Naive thymus-derived CD8-positive, alpha-beta T cell (primary cell): ENCODE measurements at regions not wholly inside any gene's neighbourhood (a gene's known extent, or its start where the extent isn't known, plus 50 kb on each side); places are given as distances from the start of the nearest gene placed in this dataset.

ENCODE experiments used
- ATAC-seq, 2 donors: fragments of 150-1000 bp; cut with Tn5 transposase in 1 of 2; sonication (Bioruptor Pico), chemical (Tn5 transposase) in 1 of 2; 1 replicate in 1 of 2; 2 replicates in 1 of 2; pipeline ENCODE4 v1.10.0; 2021; ENCODE audit warnings: mild to moderate bottlenecking in 2 of 2, moderate library complexity in 2 of 2
- POLR2A ChIA-PET: fragments of 350-600 bp; sonication (Branson Sonifier 250); formaldehyde crosslinking; loops from one replicate; lab custom pipeline; 2021; ENCODE audit warnings: antibody characterized with exemption; lab: Charles Lee
- DNase-seq, 10 donors: peaks; one replicate each; pipeline versions ENCODE4 v3.0.0 to v3.0.0-alpha.2; 2020 to 2022
- H3K27ac Mint-ChIP-seq, 10 donors: one replicate each; pipeline ENCODE4 v1.8.0; 2020 to 2022; ENCODE audit warnings: mild to moderate bottlenecking in 10 of 10, mixed read lengths in 10 of 10, moderate library complexity in 4 of 10, inconsistent platforms in 1 of 10
- H3K27me3 Mint-ChIP-seq, 5 donors: one replicate each; pipeline ENCODE4 v1.8.0; 2021 to 2022; ENCODE audit warnings: mixed read lengths in 5 of 5
- H3K36me3 Mint-ChIP-seq, 3 donors: one replicate each; pipeline ENCODE4 v1.8.0; 2020 to 2022; ENCODE audit warnings: mixed read lengths in 3 of 3, mild to moderate bottlenecking in 2 of 3, inconsistent platforms in 1 of 3
- H3K4me1 Mint-ChIP-seq, 4 donors: one replicate each; pipeline ENCODE4 v1.8.0; 2021 to 2022; ENCODE audit warnings: mixed read lengths in 4 of 4
- H3K4me3 Mint-ChIP-seq, 10 donors: one replicate each; pipeline ENCODE4 v1.8.0; 2020 to 2022; ENCODE audit warnings: mild to moderate bottlenecking in 10 of 10, mixed read lengths in 10 of 10, moderate library complexity in 6 of 10, inconsistent platforms in 1 of 10
- H3K9me3 Mint-ChIP-seq, 9 donors: one replicate each; pipeline ENCODE4 v1.8.0; 2020 to 2022; ENCODE audit warnings: mixed read lengths in 9 of 9, mild to moderate bottlenecking in 3 of 9, inconsistent platforms in 1 of 9, moderate library complexity in 1 of 9

DNA sequence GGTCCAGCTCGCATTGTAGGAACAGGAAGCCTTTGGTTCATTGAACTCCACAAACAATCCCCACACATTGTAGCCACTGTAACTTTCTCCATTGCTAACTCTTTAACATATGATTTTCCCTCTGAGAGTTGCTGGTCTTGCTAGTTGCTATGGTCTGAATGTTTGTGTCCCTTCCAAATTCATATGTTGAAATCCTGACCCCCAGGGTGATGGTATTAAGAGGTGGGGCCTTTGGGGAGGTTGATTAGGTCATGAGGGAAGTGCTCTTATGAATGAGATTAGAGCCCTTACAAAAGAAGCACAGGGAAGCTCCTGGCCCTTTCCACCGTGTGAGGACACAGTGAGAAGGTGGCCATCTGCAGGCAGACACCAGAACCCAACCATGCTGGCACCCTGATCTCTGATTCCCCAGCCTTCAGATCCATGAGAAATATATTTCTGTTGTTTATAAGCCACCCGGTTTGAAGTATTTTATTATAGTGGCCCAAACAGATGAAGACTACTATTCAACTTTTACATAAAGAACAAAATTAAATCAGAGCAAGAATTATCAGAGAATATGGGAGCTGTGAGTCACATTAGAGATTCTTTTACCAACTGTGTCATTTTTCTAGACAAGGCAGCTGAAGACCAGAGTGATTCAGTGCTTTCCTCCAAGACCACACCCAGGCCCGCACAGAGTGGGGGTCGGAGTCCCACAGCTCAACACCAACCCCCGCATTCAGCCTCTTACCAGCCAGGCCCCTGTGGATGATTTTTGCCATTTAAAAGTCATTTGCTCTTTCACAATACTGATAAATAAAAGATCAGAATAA lies 143.0 kb downstream of the SAMD5 start:
- peaks cover 0 to 3% (median 0%) of the 10 kb centered on the region in 9 donors for H3K9me3 Mint-ChIP-seq
- no peaks in the 10 kb centered on the region for H3K4me1 Mint-ChIP-seq

DNA sequence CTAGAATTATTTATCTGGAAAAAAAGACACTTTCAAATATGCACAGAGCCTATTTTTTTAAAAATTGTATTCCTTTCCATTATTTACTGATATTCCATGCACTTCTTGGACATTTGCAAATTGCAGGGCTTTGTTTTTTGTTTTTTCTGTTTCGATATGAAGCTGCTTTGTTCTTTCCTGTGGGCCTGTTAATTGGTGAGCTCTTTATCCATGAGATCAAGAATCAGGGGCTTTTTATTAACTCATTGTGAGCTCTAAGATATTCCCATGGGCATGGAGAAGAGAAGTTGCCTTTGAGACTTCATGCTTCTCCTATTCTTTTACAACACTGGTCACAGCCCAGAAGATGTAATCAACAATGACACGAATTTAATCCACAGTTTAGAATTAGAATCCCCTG lies 145.1 kb downstream of the SAMD5 start:
- Mint-ChIP-seq H3K4me1 (no peaks in the 10 kb centered on the region), H3K9me3 (peaks cover 0 to 3% (median 0%) of the 10 kb centered on the region in 9 donors), H3K27ac (no peak overlapping the region), H3K4me3 (no peak overlapping the region), H3K36me3 (no peaks in the 10 kb centered on the region), H3K27me3 (peaks cover 0 to 21% (median 2%) of the 10 kb centered on the region in 5 donors)
- DNase-seq = no peak
- POLR2A ChIA-PET = no interaction called here
- no peak for ATAC-seq

More for the DNA sequence above, 143.0 kb downstream of the SAMD5 start:
- ATAC-seq (no peak), DNase-seq (no peak)
- POLR2A ChIA-PET = no interaction called here
- Mint-ChIP-seq H3K36me3 (no peaks in the 10 kb centered on the region), H3K4me3 (no peak overlapping the region), H3K27ac (no peak overlapping the region), H3K27me3 (peaks cover 0 to 21% (median 2%) of the 10 kb centered on the region in 5 donors)

DNA sequence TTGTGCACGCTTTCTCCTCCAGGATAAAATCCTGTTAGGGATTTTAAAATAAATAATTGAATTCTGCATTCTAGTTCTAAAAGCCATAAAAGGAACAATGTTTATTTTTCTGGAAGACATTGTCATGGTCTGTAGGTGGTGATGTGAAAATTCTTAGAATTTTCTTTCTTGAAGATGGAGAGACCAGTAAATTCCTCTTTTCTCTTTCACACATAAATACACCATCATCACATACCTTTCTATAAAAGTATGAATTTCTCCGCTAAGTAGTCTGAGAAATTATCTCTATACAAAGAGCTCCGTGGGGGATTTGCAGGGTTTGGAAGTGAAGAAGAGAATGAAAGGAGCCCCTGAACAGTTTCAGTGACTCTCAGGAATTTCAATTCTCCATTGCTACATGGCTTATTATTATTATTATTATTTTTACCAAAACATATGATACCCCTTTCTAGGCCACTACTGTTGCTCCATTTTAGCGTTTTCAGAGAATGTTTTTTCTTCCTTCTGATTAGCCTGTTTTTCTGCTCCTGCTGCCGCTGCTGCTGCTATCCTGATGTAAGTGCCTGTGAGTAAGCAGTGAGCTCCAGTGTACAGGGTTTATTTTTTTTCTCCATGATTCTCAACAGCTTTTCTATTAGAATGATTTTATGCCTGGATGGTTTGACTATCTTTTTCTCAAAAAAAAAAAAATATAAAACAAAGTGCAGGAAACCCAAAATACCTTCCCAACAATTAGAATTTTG lies 145.8 kb downstream of the SAMD5 start:
- DNase-seq = no peak
- no peak overlapping the region for H3K4me3 Mint-ChIP-seq
- no peaks in the 10 kb centered on the region for H3K36me3 Mint-ChIP-seq
- H3K27ac Mint-ChIP-seq = no peak overlapping the region
- no peaks in the 10 kb centered on the region for H3K4me1 Mint-ChIP-seq
- no peak for ATAC-seq
- POLR2A ChIA-PET = no interaction called here
- peaks cover 0 to 3% (median 0%) of the 10 kb centered on the region in 9 donors for H3K9me3 Mint-ChIP-seq
- H3K27me3 Mint-ChIP-seq = peaks cover 0 to 21% (median 2%) of the 10 kb centered on the region in 5 donors

DNA sequence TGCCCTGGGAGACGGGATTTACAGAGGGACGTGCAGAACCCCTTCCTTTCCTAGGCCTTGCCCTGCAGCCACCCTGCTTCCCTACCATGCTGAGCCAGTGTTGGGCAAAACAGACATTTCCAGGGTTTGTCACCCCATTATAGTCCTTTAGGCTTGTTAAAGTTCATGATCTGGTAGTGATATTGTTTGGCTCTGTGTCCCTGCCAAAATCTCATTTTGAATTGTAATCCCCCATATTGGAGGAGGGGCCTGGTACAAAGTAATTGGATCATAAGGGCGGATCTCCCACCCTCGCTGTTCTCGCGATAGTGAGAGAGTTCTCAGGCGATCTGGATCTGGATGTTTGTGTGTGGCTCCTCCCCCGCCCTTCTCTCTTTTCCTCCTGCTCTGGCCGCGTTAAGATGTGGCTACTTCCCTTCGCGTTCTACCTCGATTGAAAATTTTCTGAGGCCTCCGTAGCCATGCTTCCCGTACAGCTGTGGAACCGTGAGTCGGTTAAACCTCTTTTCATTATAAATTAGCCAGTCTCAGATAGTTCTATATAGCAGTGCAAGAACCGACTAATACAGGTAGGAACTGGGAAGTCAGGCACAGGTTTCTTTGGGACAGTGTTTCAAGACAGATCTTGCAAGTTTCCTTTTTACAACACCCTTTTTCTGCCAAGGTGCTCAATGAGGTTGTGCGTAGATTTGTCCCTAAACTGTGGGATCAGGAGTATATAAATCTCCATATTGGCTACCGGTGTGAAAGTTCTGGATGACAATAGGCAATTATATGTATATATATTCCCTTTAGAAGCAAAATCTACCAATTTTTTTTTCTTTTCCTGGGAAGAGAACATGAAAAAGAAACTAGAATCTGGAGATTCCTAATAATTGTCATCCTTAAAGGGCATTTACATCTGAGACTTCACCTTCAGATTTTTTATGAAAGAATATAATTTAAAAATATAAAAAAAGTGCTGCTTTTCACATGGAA lies 152.1 kb downstream of the SAMD5 start:
- H3K27ac Mint-ChIP-seq = no peak overlapping the region
- no peak for DNase-seq
- H3K9me3 Mint-ChIP-seq = peaks cover 0 to 5% (median 0%) of the 10 kb centered on the region in 9 donors
- H3K36me3 Mint-ChIP-seq = no peaks in the 10 kb centered on the region
- no peak overlapping the region for H3K4me3 Mint-ChIP-seq
- H3K27me3 Mint-ChIP-seq = peaks cover 0 to 4% (median 0%) of the 10 kb centered on the region in 5 donors
- POLR2A ChIA-PET = no interaction called here
- H3K4me1 Mint-ChIP-seq = no peaks in the 10 kb centered on the region
- ATAC-seq = no peak

DNA sequence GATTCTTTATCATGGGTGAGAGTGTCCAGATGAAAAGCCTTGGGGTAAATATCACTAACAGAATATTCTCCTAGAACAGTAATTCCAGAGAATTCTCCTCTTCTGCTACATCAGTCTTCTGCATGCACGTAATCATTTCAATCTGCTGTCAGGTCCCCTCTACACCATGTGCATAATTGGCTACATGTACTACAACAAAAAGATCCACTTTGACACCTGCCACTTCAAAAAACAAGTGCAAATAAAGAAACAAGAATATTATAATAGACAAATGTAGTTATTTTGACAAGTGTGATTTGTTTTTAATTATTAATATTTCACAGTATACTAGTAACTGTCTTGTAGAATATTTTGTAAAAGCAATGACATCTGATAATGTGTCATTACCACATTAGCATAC lies 154.2 kb downstream of the SAMD5 start:
- Mint-ChIP-seq H3K27me3 (peaks cover 0 to 4% (median 1%) of the 10 kb centered on the region in 5 donors), H3K4me1 (no peaks in the 10 kb centered on the region), H3K36me3 (peaks cover 0 to 2% (median 0%) of the 10 kb centered on the region in 3 donors), H3K9me3 (peaks cover 0 to 3% (median 0%) of the 10 kb centered on the region in 9 donors), H3K27ac (no peak overlapping the region), H3K4me3 (no peak overlapping the region)
- DNase-seq (no peak), ATAC-seq (no peak)
- POLR2A ChIA-PET = no interaction called here

DNA sequence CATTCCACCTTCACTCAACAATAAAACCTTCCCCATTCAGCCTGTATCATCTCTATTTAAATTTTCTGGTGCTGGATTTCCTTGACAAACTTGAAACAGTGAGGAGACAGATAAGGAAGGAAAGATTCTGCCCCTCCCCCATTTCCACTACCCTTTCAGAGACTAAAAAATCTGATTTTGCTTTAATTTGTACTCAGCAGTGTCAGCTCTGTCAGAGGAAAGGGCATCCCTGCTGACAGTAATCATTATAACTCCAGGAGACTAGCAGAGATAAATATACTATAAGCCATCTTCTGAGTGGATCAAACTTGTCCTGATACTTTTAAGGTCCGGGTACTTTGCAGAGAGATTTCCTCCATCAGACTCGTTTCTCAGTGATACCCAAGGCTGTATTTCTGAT lies 155.6 kb downstream of the SAMD5 start:
- H3K36me3 Mint-ChIP-seq = peaks cover 0 to 2% (median 0%) of the 10 kb centered on the region in 3 donors
- H3K27me3 Mint-ChIP-seq = peaks cover 0 to 4% (median 1%) of the 10 kb centered on the region in 5 donors
- DNase-seq (no peak), ATAC-seq (no peak)
- peaks cover 0 to 7% (median 0%) of the 10 kb centered on the region in 9 donors for H3K9me3 Mint-ChIP-seq
- no peak overlapping the region for H3K27ac Mint-ChIP-seq
- no peak overlapping the region for H3K4me3 Mint-ChIP-seq
- no peaks in the 10 kb centered on the region for H3K4me1 Mint-ChIP-seq
- POLR2A ChIA-PET = no interaction called here

DNA sequence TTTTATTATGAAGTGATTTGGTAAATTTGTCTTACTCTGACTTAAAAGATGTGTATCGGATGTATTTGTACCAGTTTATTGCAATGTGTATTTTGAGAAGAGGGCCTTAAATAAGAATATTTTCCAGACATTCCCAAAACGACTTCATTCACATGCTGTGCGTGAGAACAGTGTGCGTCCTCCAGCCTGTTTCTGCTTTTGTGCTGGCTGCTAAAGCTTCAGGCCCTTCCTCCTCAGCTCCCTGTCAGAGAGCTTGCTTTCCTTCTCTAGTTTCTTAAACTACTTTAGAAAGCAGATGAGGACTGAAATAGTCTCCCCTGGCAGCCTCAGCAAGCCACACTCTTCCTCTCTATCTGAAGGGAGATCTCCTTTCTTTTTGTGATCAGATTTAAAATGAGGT lies 157.8 kb downstream of the SAMD5 start:
- DNase-seq = no peak
- POLR2A ChIA-PET = no interaction called here
- Mint-ChIP-seq H3K27me3 (peaks cover 0 to 4% (median 1%) of the 10 kb centered on the region in 5 donors), H3K27ac (no peak overlapping the region), H3K9me3 (peaks cover 0 to 17% (median 2%) of the 10 kb centered on the region in 9 donors), H3K4me1 (no peaks in the 10 kb centered on the region), H3K36me3 (peaks cover 0 to 4% (median 2%) of the 10 kb centered on the region in 3 donors), H3K4me3 (no peak overlapping the region)
- ATAC-seq = no peak

DNA sequence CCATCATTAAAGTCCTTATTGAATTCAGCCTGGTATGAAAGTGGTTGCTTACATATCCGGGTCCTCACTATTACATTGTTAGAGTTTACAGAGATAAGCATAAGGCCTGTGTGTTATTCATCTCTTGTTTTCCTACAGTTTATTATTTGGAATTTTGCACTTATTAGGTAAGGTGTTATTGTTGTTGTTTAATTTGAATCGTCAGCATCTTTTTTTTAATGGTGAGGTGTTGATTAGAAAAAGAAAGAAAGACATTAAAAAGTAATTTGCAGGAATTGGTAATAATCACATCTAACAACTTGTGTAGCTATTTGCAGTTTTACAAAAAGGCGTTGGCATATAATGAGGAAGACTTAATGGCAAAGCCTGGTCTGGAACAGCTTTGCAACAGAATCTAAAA lies 158.6 kb downstream of the SAMD5 start:
- ATAC-seq (no peak), DNase-seq (no peak)
- Mint-ChIP-seq H3K4me3 (no peak overlapping the region), H3K9me3 (peaks cover 0 to 17% (median 2%) of the 10 kb centered on the region in 9 donors), H3K27me3 (peaks cover 0 to 4% (median 1%) of the 10 kb centered on the region in 5 donors), H3K27ac (no peak overlapping the region), H3K4me1 (no peaks in the 10 kb centered on the region), H3K36me3 (peaks cover 0 to 4% (median 2%) of the 10 kb centered on the region in 3 donors)
- POLR2A ChIA-PET = no interaction called here

DNA sequence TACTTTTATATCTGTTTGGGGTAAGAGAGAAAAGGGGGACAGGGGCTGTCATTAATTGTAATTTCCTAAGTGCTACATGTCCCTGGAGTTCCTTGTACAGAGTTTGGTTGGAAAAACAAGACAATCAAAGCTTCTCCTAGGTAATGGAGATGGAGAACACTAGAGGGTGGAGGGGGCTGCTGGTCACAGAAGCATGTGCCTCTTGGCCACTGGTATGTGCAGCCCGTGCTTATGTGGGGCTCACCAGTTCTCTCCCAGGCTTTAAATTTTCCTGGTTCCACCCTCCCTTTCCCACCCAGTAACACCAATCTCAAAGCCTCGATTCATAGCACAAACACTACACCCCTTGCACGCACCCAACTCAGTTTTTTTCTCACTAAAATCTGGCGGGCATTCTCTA lies 165.6 kb downstream of the SAMD5 start:
- no peak for DNase-seq
- no peak for ATAC-seq
- Mint-ChIP-seq H3K4me3 (no peak overlapping the region), H3K36me3 (peaks cover 0 to 4% (median 0%) of the 10 kb centered on the region in 3 donors), H3K27me3 (peaks cover 0 to 17% (median 10%) of the 10 kb centered on the region in 5 donors), H3K4me1 (no peaks in the 10 kb centered on the region), H3K27ac (no peak overlapping the region), H3K9me3 (peaks cover 0 to 17% (median 3%) of the 10 kb centered on the region in 9 donors)
- POLR2A ChIA-PET = no interaction called here

DNA sequence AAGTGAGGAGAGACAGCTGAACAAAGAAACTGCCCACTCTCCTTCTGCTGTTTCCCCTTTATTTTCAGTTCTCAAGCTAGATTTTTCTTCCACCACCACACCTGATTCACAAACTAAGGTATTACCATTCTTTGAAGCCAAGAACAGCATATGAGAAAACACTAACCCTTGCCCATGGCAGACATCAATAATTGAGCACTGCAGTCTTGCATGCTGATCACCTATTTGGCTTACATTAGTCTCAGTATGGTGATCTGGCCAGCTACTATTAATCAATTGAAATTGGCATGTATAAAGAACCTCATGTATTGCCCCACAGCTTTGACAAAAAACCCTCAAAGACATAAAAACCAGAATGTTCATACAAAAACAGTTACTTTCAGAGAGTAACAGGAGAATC lies 166.3 kb downstream of the SAMD5 start:
- Mint-ChIP-seq H3K27ac (no peak overlapping the region), H3K4me1 (no peaks in the 10 kb centered on the region), H3K36me3 (peaks cover 0 to under 1% (median 0%) of the 10 kb centered on the region in 3 donors), H3K9me3 (peaks cover 0 to 11% (median 1%) of the 10 kb centered on the region in 9 donors), H3K27me3 (peaks cover 0 to 17% (median 10%) of the 10 kb centered on the region in 5 donors), H3K4me3 (no peak overlapping the region)
- POLR2A ChIA-PET = no interaction called here
- no peak for ATAC-seq
- no peak for DNase-seq

DNA sequence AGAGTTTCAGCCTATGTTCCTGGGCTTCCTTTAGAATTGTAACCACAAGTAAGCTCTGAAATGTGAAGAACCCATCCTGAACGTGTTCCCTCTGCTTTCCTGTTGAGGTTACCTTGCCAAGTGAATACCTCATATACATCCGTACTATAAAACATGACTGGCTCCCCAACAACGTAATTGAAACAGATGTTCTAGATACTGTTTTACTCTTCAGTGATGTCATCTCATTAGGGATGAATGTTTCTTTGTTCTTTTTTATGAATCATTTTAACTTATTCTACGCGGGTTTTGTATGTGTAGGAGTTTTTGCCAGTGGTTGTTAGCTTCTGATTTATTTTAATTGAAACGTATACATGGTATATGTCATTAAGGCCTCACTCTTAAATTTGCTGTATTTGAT lies 166.8 kb downstream of the SAMD5 start:
- H3K27me3 Mint-ChIP-seq = peaks cover 0 to 17% (median 10%) of the 10 kb centered on the region in 5 donors
- no peak overlapping the region for H3K27ac Mint-ChIP-seq
- H3K9me3 Mint-ChIP-seq = peaks cover 0 to 6% (median 1%) of the 10 kb centered on the region in 9 donors
- DNase-seq = no peak
- ATAC-seq = no peak
- no peaks in the 10 kb centered on the region for H3K4me1 Mint-ChIP-seq
- H3K4me3 Mint-ChIP-seq = no peak overlapping the region
- H3K36me3 Mint-ChIP-seq = no peaks in the 10 kb centered on the region
- POLR2A ChIA-PET = no interaction called here

DNA sequence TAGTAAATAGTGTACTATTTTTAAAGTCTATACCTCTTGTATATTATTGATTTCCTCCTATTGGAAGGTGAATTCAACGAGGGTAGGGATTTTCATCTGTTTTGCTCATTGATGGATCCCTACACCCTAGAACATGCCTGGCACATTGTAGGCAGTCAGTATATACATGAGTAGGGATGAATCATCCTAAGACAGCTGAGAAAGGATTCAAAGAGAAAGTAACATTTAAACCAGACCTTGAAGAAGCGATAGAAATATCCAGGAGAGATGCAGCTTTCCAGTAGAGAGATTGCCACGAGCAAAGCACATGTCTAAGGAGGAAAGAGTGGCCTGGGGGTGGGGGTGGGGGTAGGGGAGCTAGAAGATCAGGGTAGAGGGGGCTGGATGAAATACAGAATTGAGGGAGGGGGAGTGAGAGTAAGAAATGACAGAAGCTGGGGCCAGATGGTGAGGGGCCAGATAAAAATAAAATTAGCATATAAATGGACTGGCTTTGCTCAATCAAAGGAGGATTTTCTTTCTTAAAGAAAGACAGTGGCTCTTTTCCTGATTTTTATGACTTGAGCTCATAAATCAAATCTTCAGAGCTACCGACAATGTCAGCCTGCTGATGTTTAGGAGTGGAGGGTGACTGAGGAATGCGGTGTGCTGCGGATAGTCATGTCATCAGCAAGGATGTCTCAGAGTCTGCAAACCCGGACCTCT lies 168.2 kb downstream of the SAMD5 start:
- peaks cover 0 to 4% (median 0%) of the 10 kb centered on the region in 9 donors for H3K9me3 Mint-ChIP-seq

More for the DNA sequence above, 168.2 kb downstream of the SAMD5 start:
- Mint-ChIP-seq H3K4me1 (no peaks in the 10 kb centered on the region), H3K27me3 (peaks cover 0 to 18% (median 10%) of the 10 kb centered on the region in 5 donors), H3K36me3 (no peaks in the 10 kb centered on the region), H3K4me3 (no peak overlapping the region), H3K27ac (no peak overlapping the region)
- DNase-seq (no peak), ATAC-seq (no peak)
- POLR2A ChIA-PET = no interaction called here
